HL-60 (cell line): ENCODE measurements at regions not wholly inside any gene's neighbourhood (a gene's known extent, or its start where the extent isn't known, plus 50 kb on each side); places are given as distances from the start of the nearest gene placed in this dataset.

Experiments
- DNase-seq, 2 experiments: peaks; one replicate each; pipeline ENCODE4 v3.0.0-alpha.2; 2010 to 2020; ENCODE audit warnings: low read depth in 1 of 2, low spot score in 1 of 2
- H3K27ac ChIP-seq: fragments of 250-450 bp; sonication (Bioruptor Pico); replicated peaks from 2 replicates; pipeline ENCODE4 v1.5.1; 2020; ENCODE audit warnings: mild to moderate bottlenecking, moderate library complexity
- H3K27me3 ChIP-seq: fragments of 250-450 bp; sonication (Bioruptor Pico); 2 replicates; pipeline ENCODE4 v1.5.1; 2021; ENCODE audit warnings: mild to moderate bottlenecking, moderate library complexity; ENCODE audit not compliant: insufficient read depth, poor library complexity, severe bottlenecking
- H3K4me3 ChIP-seq: replicated peaks from 2 replicates; pipeline ENCODE4 v1.5.1; 2011; ENCODE audit warnings: mild to moderate bottlenecking, control low read depth, low read length; ENCODE audit not compliant: insufficient read depth
- CTCF ChIP-seq: IDR thresholded peaks from one replicate; pipeline ENCODE4 v1.5.1; 2011; ENCODE audit warnings: low read length, control low read depth, inconsistent platforms; ENCODE audit not compliant: insufficient read depth
- GABPA ChIP-seq: IDR thresholded peaks from 2 replicates; pipeline ENCODE4 v1.6.1; 2012; ENCODE audit warnings: low read depth
- POLR2AphosphoS5 ChIP-seq: IDR thresholded peaks from 2 replicates; pipeline ENCODE4 v1.6.1; 2012; ENCODE audit warnings: low read depth
- SPI1 ChIP-seq: IDR thresholded peaks from 2 replicates; pipeline ENCODE4 v1.6.1; 2012; ENCODE audit warnings: low read depth, mild to moderate bottlenecking, borderline replicate concordance
- TF ChIP-seq, protein P1 (sequence below): IDR thresholded peaks from 2 replicates; pipeline ENCODE4 v1.6.1; 2012; ENCODE audit warnings: low read depth; ENCODE audit not compliant: insufficient replicate concordance

- TF ChIP-seq CTCF (no peak), SPI1 (no peak), POLR2AphosphoS5 (no peak), GABPA (no peak)
- TF ChIP-seq, protein P1, sequence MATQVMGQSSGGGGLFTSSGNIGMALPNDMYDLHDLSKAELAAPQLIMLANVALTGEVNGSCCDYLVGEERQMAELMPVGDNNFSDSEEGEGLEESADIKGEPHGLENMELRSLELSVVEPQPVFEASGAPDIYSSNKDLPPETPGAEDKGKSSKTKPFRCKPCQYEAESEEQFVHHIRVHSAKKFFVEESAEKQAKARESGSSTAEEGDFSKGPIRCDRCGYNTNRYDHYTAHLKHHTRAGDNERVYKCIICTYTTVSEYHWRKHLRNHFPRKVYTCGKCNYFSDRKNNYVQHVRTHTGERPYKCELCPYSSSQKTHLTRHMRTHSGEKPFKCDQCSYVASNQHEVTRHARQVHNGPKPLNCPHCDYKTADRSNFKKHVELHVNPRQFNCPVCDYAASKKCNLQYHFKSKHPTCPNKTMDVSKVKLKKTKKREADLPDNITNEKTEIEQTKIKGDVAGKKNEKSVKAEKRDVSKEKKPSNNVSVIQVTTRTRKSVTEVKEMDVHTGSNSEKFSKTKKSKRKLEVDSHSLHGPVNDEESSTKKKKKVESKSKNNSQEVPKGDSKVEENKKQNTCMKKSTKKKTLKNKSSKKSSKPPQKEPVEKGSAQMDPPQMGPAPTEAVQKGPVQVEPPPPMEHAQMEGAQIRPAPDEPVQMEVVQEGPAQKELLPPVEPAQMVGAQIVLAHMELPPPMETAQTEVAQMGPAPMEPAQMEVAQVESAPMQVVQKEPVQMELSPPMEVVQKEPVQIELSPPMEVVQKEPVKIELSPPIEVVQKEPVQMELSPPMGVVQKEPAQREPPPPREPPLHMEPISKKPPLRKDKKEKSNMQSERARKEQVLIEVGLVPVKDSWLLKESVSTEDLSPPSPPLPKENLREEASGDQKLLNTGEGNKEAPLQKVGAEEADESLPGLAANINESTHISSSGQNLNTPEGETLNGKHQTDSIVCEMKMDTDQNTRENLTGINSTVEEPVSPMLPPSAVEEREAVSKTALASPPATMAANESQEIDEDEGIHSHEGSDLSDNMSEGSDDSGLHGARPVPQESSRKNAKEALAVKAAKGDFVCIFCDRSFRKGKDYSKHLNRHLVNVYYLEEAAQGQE = no peak
- H3K27ac ChIP-seq = no peak overlapping the region
- no peak for DNase-seq
These were observed 57.1 kb upstream of the GADD45A start for GRCh38 chr1:67627906-67628305.

GRCh38 chr1:67629370-67630075, 55.5 kb upstream of the GADD45A start:
- Histone ChIP-seq H3K27me3 (no peaks in the 10 kb centered on the region), H3K4me3 (no peak overlapping the region), H3K27ac (no peak overlapping the region)
- no peak for DNase-seq
- TF ChIP-seq, protein P1 = no peak
- no peak for TF ChIP-seq CTCF
- no peak for TF ChIP-seq GABPA
- no peak for TF ChIP-seq POLR2AphosphoS5
- no peak for TF ChIP-seq SPI1

More at GRCh38 chr1:67627906-67628305, 57.1 kb upstream of the GADD45A start:
- no peak overlapping the region for H3K4me3 ChIP-seq
- no peaks in the 10 kb centered on the region for H3K27me3 ChIP-seq

GRCh38 chr1:67630438-67631045, 54.5 kb upstream of the GADD45A start:
- no peak for TF ChIP-seq CTCF
- TF ChIP-seq POLR2AphosphoS5 = no peak
- no peak for TF ChIP-seq GABPA
- TF ChIP-seq, protein P1 = no peak
- no peak for TF ChIP-seq SPI1
- Histone ChIP-seq H3K27ac (no peak overlapping the region), H3K4me3 (no peak overlapping the region), H3K27me3 (no peaks in the 10 kb centered on the region)
- DNase-seq = no peak
